ENCODE measurements at regions not wholly inside any gene's neighbourhood (a gene's known extent, or its start where the extent isn't known, plus 50 kb on each side); places are given as distances from the start of the nearest gene placed in this dataset.

DNA sequence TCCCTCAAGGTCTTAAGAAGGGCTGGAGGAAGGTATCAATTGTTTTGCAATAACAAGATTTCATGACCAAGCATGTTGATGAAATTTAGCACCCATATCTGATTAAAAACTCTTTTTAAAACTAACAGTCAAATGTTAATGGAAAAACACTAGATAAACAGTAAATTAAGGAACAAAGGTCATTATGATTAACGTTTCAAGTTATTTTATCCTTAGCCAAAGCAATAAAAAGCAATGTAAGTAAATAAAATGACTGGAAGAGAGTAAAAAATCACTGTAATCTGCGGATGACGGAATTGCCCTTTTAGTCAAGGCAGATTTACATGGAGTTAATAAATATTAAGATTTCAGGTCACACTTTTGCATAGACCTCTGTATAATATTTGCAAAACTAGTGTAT is 179.5 kb upstream of the KLF6 start:
- Histone ChIP-seq H3K9ac (ENCODE audit: control insufficient read depth, extremely low read depth, insufficient read depth, low read length) (no peak overlapping the region), H3K79me2 (ENCODE audit: control insufficient read depth, insufficient read depth, low read length) (no peaks in the 10 kb centered on the region), H3K4me1 (ENCODE audit: control insufficient read depth, extremely low read depth, insufficient read depth, low read length) (peaks cover 6% of the 10 kb centered on the region), H3K4me3 (ENCODE audit: control insufficient read depth in 2 of 3, extremely low read depth in 1 of 3, insufficient read depth in 2 of 3, low read depth in 1 of 3, low read length in 3 of 3) (no peak overlapping the region), H3K27ac (ENCODE audit: control insufficient read depth, insufficient read depth, low read length) (no peak overlapping the region), H4K20me1 (ENCODE audit: control insufficient read depth, extremely low read depth, insufficient read depth, low read length) (no peaks in the 10 kb centered on the region), H3K4me2 (ENCODE audit: control insufficient read depth, extremely low read depth, insufficient read depth, low read depth, low read length) (no peak overlapping the region), H2AFZ (ENCODE audit: control insufficient read depth, low read length) (no peak overlapping the region), H3K36me3 (ENCODE audit: control insufficient read depth in 2 of 2, extremely low read depth in 1 of 2, insufficient read depth in 2 of 2, low read length in 2 of 2) (no peaks in the 10 kb centered on the region), H3K9me1 (ENCODE audit: control insufficient read depth, extremely low read depth, insufficient read depth, low read length) (no peaks in the 10 kb centered on the region), H3K27me3 (ENCODE audit: control insufficient read depth, extremely low read depth, insufficient read depth, low read length) (no peaks in the 10 kb centered on the region), H3K9me3 (ENCODE audit: control insufficient read depth, low read depth, low read length) (no peaks in the 10 kb centered on the region)
- FAIRE-seq (no peak), DNase-seq (ENCODE audit: low read depth, low spot score) (no peak)
- dilution Hi-C loops (cut with MboI; ENCODE audit: extremely low pct_ligation_motif_present, low sequenced_read_pairs), result no loop called here
- TF ChIP-seq CTCF (optimal IDR thresholded peaks at IDR 0.05 in 1 of 3, IDR thresholded peaks at IDR 0.05 in 1 of 3, conservative IDR thresholded peaks at IDR 0.05 in 1 of 3; ENCODE audit: extremely low read depth in 1 of 3, insufficient read depth in 2 of 3, low read length in 3 of 3) (no peak), EZH2 (IDR thresholded peaks at IDR 0.05; ENCODE audit: low read length) (no peak)

DNA sequence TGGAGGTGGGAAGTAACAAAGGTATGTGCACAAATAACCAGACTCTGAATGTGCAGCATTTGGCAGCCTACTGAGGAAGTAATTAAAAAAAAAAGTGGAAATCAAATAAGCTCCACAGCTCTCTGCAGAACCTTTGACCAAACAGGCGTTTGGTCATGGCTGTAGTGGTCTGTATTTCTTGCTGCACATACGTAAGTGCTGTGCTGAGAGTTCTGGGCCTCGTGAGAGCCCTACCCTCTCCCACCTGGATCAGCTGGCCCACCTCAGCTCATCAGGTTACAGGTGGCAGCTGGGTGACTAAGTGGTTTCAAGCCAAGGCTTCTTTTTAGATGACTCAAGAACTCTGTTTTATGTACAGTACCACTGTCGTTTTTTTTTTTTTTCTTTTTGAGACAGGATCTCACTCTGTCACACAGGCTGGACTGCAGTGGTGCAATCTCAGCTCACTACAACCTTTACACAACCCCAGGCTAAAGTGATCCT is 178.2 kb upstream of the KLF6 start:
- Histone ChIP-seq H4K20me1 (ENCODE audit: control insufficient read depth, extremely low read depth, insufficient read depth, low read length) (no peaks in the 10 kb centered on the region), H3K9ac (ENCODE audit: control insufficient read depth, extremely low read depth, insufficient read depth, low read length) (no peak overlapping the region), H3K27me3 (ENCODE audit: control insufficient read depth, extremely low read depth, insufficient read depth, low read length) (no peaks in the 10 kb centered on the region), H3K4me3 (ENCODE audit: control insufficient read depth in 2 of 3, extremely low read depth in 1 of 3, insufficient read depth in 2 of 3, low read depth in 1 of 3, low read length in 3 of 3) (no peak overlapping the region), H3K9me1 (ENCODE audit: control insufficient read depth, extremely low read depth, insufficient read depth, low read length) (no peaks in the 10 kb centered on the region), H3K4me1 (ENCODE audit: control insufficient read depth, extremely low read depth, insufficient read depth, low read length) (peaks cover 6% of the 10 kb centered on the region), H3K27ac (ENCODE audit: control insufficient read depth, insufficient read depth, low read length) (no peak overlapping the region), H3K9me3 (ENCODE audit: control insufficient read depth, low read depth, low read length) (no peaks in the 10 kb centered on the region), H3K4me2 (ENCODE audit: control insufficient read depth, extremely low read depth, insufficient read depth, low read depth, low read length) (no peak overlapping the region), H3K36me3 (ENCODE audit: control insufficient read depth in 2 of 2, extremely low read depth in 1 of 2, insufficient read depth in 2 of 2, low read length in 2 of 2) (no peaks in the 10 kb centered on the region), H3K79me2 (ENCODE audit: control insufficient read depth, insufficient read depth, low read length) (no peaks in the 10 kb centered on the region), H2AFZ (ENCODE audit: control insufficient read depth, low read length) (no peak overlapping the region)
- DNase-seq (ENCODE audit: low read depth, low spot score) (no peak), FAIRE-seq (no peak)
- TF ChIP-seq EZH2 (IDR thresholded peaks at IDR 0.05; ENCODE audit: low read length) (no peak), CTCF (optimal IDR thresholded peaks at IDR 0.05 in 1 of 3, IDR thresholded peaks at IDR 0.05 in 1 of 3, conservative IDR thresholded peaks at IDR 0.05 in 1 of 3; ENCODE audit: extremely low read depth in 1 of 3, insufficient read depth in 2 of 3, low read length in 3 of 3) (no peak)
- dilution Hi-C loops (cut with MboI; ENCODE audit: extremely low pct_ligation_motif_present, low sequenced_read_pairs), result no loop called here

Data from keratinocyte (primary cell).